Body of pancreas (tissue), 4 donors: ENCODE measurements at regions not wholly inside any gene's neighbourhood (a gene's known extent, or its start where the extent isn't known, plus 50 kb on each side); places are given as distances from the start of the nearest gene placed in this dataset.

Experiments
- POLR2A ChIP-seq, 3 donors: fragments of 450-650 bp; IDR thresholded peaks; one replicate each; pipeline ENCODE4 v1.6.1; 2016; ENCODE audit warnings: antibody characterized with exemption in 3 of 3, mild to moderate bottlenecking in 2 of 3
- TF ChIP-seq, protein P1 (sequence below), 7 experiments: fragments of 450-650 bp in 4 of 7; fragments of 200-600 bp in 3 of 7; sonication (generic) in 3 of 7; IDR thresholded peaks; one replicate each; pipeline ENCODE4 v1.5.1; 2016 to 2019; ENCODE audit warnings: antibody characterized with exemption in 7 of 7

DNA sequence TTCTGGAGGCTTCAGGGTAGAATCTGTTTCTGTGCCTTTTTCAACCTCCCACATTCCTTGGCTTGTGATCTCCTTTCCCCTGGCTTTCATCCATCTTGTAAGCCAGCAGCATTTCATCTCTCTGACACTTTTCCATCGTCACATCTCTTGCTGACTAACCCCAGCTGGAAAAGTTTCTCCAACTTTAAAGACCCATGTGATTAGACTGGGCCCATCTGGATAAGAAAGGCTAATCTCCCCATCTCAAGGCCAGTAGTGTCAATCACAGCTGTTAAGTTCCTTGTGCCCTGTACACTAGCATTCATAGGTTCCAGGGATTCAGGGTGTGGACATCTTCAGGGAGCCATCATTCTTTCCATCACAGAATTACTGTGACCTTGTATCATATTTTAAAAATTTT, 452.1 kb downstream of the TTLL7 start:
- TF ChIP-seq, protein P1, sequence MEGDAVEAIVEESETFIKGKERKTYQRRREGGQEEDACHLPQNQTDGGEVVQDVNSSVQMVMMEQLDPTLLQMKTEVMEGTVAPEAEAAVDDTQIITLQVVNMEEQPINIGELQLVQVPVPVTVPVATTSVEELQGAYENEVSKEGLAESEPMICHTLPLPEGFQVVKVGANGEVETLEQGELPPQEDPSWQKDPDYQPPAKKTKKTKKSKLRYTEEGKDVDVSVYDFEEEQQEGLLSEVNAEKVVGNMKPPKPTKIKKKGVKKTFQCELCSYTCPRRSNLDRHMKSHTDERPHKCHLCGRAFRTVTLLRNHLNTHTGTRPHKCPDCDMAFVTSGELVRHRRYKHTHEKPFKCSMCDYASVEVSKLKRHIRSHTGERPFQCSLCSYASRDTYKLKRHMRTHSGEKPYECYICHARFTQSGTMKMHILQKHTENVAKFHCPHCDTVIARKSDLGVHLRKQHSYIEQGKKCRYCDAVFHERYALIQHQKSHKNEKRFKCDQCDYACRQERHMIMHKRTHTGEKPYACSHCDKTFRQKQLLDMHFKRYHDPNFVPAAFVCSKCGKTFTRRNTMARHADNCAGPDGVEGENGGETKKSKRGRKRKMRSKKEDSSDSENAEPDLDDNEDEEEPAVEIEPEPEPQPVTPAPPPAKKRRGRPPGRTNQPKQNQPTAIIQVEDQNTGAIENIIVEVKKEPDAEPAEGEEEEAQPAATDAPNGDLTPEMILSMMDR (IDR thresholded peaks at IDR 0.05) = no peak
- no peak for TF ChIP-seq POLR2A (IDR thresholded peaks at IDR 0.05)
